HFFc6 (cell line): ENCODE measurements at regions not wholly inside any gene's neighbourhood (a gene's known extent, or its start where the extent isn't known, plus 50 kb on each side); places are given as distances from the start of the nearest gene placed in this dataset.

ENCODE experiments used
- DNase-seq: peaks from one replicate; pipeline ENCODE4 v3.0.0-alpha.2; 2018
- H3K27ac Mint-ChIP-seq: 2 replicates; pipeline ENCODE4 v1.8.0; 2020; ENCODE audit warnings: mild to moderate bottlenecking, mixed read lengths
- H3K27me3 Mint-ChIP-seq: 2 replicates; pipeline ENCODE4 v1.8.0; 2021; ENCODE audit warnings: mild to moderate bottlenecking, moderate library complexity, mixed read lengths; ENCODE audit not compliant: insufficient read depth
- H3K36me3 Mint-ChIP-seq: 2 replicates; pipeline ENCODE4 v1.8.0; 2021; ENCODE audit warnings: low read depth, mixed read lengths
- H3K4me1 Mint-ChIP-seq: 2 replicates; pipeline ENCODE4 v1.8.0; 2020; ENCODE audit warnings: low read depth, mixed read lengths
- H3K4me3 Mint-ChIP-seq: 2 replicates; pipeline ENCODE4 v1.8.0; 2020; ENCODE audit warnings: mild to moderate bottlenecking, moderate library complexity, mixed read lengths
- H3K9me3 Mint-ChIP-seq: 2 replicates; pipeline ENCODE4 v1.8.0; 2020; ENCODE audit warnings: mild to moderate bottlenecking, mixed read lengths
- TF ChIP-seq, protein P1 (sequence below): fragments of 200-600 bp; sonication (generic); IDR thresholded peaks from 2 replicates; pipeline ENCODE4 v1.5.0; 2021; ENCODE audit warnings: antibody characterized with exemption, mild to moderate bottlenecking

DNA sequence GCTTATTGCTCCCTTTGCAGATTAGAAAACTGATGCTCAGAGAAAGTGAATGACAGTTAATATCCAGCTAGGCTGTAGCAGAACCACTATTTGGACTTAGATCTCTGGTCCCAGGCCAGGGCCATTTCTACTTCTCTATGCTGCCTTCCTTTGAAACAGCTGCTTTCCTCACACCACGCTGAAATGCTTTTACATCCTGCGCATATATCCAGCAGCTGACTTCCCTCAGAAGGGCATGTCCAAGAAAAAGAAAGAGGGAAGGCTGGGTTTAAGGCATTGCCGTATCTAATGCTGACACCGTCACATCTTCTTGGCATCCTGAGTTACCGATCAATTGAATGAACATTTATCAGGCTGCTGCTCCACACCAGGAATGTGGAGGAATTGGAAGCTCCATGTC, 122.4 kb downstream of the UBE2U start:
- no peak for DNase-seq
- Mint-ChIP-seq H3K27ac (no peak overlapping the region), H3K4me1 (no peaks in the 10 kb centered on the region), H3K4me3 (no peak overlapping the region), H3K9me3 (no peaks in the 10 kb centered on the region), H3K36me3 (no peaks in the 10 kb centered on the region), H3K27me3 (peaks cover 25% of the 10 kb centered on the region)
- TF ChIP-seq, protein P1, sequence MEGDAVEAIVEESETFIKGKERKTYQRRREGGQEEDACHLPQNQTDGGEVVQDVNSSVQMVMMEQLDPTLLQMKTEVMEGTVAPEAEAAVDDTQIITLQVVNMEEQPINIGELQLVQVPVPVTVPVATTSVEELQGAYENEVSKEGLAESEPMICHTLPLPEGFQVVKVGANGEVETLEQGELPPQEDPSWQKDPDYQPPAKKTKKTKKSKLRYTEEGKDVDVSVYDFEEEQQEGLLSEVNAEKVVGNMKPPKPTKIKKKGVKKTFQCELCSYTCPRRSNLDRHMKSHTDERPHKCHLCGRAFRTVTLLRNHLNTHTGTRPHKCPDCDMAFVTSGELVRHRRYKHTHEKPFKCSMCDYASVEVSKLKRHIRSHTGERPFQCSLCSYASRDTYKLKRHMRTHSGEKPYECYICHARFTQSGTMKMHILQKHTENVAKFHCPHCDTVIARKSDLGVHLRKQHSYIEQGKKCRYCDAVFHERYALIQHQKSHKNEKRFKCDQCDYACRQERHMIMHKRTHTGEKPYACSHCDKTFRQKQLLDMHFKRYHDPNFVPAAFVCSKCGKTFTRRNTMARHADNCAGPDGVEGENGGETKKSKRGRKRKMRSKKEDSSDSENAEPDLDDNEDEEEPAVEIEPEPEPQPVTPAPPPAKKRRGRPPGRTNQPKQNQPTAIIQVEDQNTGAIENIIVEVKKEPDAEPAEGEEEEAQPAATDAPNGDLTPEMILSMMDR = no peak

DNA sequence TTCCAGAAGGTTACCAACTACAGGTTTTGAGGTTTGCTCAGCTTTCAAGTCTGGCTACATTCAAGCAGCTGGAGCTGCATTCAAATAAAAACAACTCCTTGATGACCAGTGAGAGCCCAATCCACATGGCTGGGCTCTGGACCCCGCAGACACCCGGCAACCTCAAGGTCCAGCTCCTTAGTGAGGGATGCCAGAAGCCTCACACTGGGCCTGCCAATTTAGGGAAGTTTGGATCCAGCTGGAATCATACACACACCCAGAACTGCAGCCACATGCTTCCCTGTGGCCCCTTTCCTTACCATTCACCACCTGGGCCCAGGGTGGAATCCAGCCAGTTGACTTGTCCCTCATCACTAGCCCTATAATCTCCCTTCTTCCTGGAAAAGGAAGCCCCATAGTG, 123.7 kb downstream of the UBE2U start:
- no peak for DNase-seq
- TF ChIP-seq, protein P1 = no peak
- Mint-ChIP-seq H3K4me1 (no peaks in the 10 kb centered on the region), H3K27me3 (peaks cover 25% of the 10 kb centered on the region), H3K36me3 (no peaks in the 10 kb centered on the region), H3K4me3 (no peak overlapping the region), H3K27ac (no peak overlapping the region), H3K9me3 (no peaks in the 10 kb centered on the region)

DNA sequence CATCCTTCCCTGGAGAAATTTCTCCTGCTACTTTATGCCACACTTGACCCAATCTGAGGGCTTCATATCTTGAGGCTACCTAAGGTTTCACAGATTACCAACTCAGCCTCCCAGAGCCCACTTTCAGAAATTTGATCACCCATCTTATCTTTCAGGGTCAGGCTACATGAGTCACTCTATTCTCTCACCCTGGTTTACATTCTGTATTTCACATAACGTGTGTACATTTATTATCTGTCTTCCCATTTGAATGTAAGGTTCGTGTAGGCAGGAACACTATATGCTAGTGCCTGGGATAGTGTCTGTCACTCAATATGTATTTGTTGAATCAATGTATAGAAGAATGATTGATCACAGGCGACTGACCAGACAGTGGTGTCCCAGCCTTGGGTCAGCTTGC, 124.8 kb downstream of the UBE2U start:
- Mint-ChIP-seq H3K27me3 (peaks cover 25% of the 10 kb centered on the region), H3K9me3 (no peaks in the 10 kb centered on the region), H3K4me1 (no peaks in the 10 kb centered on the region), H3K27ac (no peak overlapping the region), H3K36me3 (no peaks in the 10 kb centered on the region), H3K4me3 (no peak overlapping the region)
- TF ChIP-seq, protein P1 = no peak
- no peak for DNase-seq

DNA sequence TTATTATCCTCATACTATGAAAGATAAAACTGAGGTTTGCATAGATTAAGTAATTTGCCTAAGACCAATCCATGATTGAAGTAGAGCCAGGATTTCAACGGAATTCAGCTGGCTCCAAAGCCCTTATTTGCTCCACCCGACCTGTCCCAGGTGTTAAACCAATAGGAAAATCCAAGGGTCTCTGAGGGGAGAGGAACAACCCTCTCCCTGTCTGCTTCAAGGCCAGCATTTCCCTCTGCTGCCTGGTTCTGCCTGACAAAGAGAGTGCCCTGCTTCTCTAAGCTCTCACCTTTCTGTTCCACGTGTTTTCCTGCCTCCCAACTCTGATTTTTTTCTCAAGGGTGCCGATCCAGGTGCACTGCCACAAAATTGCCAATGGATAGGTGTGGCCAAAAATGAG, 127.4 kb downstream of the UBE2U start:
- no peak overlapping the region for H3K4me3 Mint-ChIP-seq
- DNase-seq = no peak
- TF ChIP-seq, protein P1 = no peak
- H3K36me3 Mint-ChIP-seq = no peaks in the 10 kb centered on the region
- no peaks in the 10 kb centered on the region for H3K4me1 Mint-ChIP-seq
- H3K9me3 Mint-ChIP-seq = no peaks in the 10 kb centered on the region
- H3K27ac Mint-ChIP-seq = no peak overlapping the region
- H3K27me3 Mint-ChIP-seq = peaks cover 27% of the 10 kb centered on the region

DNA sequence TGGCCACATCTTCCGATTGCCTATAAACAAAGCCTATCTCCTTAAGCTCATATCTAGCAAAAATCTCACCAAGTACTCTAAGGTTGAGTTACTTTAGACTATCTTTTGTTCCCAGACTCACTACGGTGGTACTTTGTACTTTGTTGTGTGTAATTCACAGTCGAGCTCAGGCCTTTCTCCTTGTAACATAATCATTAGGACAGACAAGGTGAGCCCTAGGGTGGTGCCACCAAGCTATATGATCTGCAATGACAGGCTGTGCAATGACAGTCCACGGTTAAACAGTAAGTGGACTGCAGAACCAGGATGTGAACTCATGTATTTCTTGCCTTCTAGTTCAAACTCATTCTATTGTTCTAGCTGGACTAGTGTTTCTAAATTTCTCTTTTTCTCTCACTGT, 132.2 kb downstream of the UBE2U start:
- TF ChIP-seq, protein P1 = no peak
- peaks cover 16% of the 10 kb centered on the region for H3K27me3 Mint-ChIP-seq
- H3K4me1 Mint-ChIP-seq = no peaks in the 10 kb centered on the region; the same call in 1 of the 2 replicates
- H3K36me3 Mint-ChIP-seq = no peaks in the 10 kb centered on the region
- H3K4me3 Mint-ChIP-seq = no peak overlapping the region
- no peak overlapping the region for H3K27ac Mint-ChIP-seq
- DNase-seq = no peak
- no peaks in the 10 kb centered on the region for H3K9me3 Mint-ChIP-seq

DNA sequence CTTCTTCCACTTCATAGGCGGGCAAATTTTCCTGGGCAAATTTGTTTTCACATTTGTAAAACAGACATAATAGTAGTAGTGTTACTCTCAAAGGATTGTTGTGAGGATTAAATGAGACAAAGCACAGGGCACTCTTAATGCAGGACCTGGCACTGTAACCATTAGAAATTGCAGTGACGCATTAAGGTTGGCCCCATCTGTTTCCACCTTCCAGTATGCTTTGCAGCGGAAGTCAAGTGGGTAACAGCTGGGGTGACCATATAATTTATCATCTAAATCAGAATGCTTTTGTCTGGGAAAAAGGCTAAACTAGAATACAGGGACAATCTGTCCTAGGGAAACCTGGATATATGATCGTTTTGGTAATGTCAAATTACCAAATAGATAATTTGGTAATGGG, 132.5 kb upstream of the CACHD1 start:
- peaks cover 23% of the 10 kb centered on the region for H3K27me3 Mint-ChIP-seq
- TF ChIP-seq, protein P1 = no peak
- H3K36me3 Mint-ChIP-seq = no peaks in the 10 kb centered on the region
- no peak for DNase-seq
- no peak overlapping the region for H3K27ac Mint-ChIP-seq
- H3K4me3 Mint-ChIP-seq = no peak overlapping the region
- H3K4me1 Mint-ChIP-seq = peaks cover under 1% of the 10 kb centered on the region
- H3K9me3 Mint-ChIP-seq = no peaks in the 10 kb centered on the region
